ENCODE measurements at regions not wholly inside any gene's neighbourhood (a gene's known extent, or its start where the extent isn't known, plus 50 kb on each side); places are given as distances from the start of the nearest gene placed in this dataset.

DNA sequence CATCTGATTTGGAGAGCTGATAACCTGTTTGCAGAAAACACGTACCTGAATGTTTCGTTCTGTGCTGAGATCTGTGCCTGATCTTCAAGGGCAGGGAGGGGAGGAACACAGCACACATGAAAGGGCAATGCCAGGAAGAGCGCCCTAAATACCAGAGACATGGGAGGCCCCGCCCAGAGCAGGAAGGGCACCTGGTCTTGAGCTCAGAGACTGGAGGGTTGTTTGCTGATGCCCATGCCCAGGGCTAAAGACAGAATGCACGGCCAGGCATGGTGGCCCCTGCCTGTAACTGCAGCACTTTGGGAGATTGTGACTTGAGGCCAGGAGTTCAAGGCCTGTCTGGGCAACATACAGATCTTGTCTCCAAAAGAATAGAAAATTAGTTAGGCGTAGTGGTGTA lies 183.2 kb downstream of the TUBA3C start:
- TF ChIP-seq, protein P1, sequence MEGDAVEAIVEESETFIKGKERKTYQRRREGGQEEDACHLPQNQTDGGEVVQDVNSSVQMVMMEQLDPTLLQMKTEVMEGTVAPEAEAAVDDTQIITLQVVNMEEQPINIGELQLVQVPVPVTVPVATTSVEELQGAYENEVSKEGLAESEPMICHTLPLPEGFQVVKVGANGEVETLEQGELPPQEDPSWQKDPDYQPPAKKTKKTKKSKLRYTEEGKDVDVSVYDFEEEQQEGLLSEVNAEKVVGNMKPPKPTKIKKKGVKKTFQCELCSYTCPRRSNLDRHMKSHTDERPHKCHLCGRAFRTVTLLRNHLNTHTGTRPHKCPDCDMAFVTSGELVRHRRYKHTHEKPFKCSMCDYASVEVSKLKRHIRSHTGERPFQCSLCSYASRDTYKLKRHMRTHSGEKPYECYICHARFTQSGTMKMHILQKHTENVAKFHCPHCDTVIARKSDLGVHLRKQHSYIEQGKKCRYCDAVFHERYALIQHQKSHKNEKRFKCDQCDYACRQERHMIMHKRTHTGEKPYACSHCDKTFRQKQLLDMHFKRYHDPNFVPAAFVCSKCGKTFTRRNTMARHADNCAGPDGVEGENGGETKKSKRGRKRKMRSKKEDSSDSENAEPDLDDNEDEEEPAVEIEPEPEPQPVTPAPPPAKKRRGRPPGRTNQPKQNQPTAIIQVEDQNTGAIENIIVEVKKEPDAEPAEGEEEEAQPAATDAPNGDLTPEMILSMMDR (IDR thresholded peaks at IDR 0.05) = no peak
- TF ChIP-seq POLR2AphosphoS5 (IDR thresholded peaks at IDR 0.05; ENCODE audit: low read depth, low read length) = no peak
- TF ChIP-seq, protein P2, sequence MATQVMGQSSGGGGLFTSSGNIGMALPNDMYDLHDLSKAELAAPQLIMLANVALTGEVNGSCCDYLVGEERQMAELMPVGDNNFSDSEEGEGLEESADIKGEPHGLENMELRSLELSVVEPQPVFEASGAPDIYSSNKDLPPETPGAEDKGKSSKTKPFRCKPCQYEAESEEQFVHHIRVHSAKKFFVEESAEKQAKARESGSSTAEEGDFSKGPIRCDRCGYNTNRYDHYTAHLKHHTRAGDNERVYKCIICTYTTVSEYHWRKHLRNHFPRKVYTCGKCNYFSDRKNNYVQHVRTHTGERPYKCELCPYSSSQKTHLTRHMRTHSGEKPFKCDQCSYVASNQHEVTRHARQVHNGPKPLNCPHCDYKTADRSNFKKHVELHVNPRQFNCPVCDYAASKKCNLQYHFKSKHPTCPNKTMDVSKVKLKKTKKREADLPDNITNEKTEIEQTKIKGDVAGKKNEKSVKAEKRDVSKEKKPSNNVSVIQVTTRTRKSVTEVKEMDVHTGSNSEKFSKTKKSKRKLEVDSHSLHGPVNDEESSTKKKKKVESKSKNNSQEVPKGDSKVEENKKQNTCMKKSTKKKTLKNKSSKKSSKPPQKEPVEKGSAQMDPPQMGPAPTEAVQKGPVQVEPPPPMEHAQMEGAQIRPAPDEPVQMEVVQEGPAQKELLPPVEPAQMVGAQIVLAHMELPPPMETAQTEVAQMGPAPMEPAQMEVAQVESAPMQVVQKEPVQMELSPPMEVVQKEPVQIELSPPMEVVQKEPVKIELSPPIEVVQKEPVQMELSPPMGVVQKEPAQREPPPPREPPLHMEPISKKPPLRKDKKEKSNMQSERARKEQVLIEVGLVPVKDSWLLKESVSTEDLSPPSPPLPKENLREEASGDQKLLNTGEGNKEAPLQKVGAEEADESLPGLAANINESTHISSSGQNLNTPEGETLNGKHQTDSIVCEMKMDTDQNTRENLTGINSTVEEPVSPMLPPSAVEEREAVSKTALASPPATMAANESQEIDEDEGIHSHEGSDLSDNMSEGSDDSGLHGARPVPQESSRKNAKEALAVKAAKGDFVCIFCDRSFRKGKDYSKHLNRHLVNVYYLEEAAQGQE (IDR thresholded peaks at IDR 0.05; ENCODE audit: insufficient read depth in 1 of 2, low read depth in 2 of 2, low read length in 1 of 2) = no peak
- no peak for TF ChIP-seq SIN3A (IDR thresholded peaks at IDR 0.05; ENCODE audit: borderline replicate concordance, insufficient read depth, low read depth, low read length)
